Epithelial cell of esophagus (primary cell): ENCODE measurements at regions not wholly inside any gene's neighbourhood (a gene's known extent, or its start where the extent isn't known, plus 50 kb on each side); places are given as distances from the start of the nearest gene placed in this dataset.

Source experiments
- DNase-seq: peaks from one replicate; pipeline ENCODE4 v3.0.0; 2010; ENCODE audit warnings: low read depth
- H3K4me3 ChIP-seq: 2 replicates; pipeline ENCODE4 v1.5.1; 2011; ENCODE audit warnings: mild to moderate bottlenecking, low read length, control low read depth
- TF ChIP-seq, protein P1 (sequence below): IDR thresholded peaks from 2 replicates; pipeline ENCODE4 v1.5.1; 2011; ENCODE audit warnings: low read depth, mild to moderate bottlenecking, low read length, control low read depth, inconsistent platforms; ENCODE audit not compliant: insufficient read depth; ENCODE audit errors: missing control alignments

DNA sequence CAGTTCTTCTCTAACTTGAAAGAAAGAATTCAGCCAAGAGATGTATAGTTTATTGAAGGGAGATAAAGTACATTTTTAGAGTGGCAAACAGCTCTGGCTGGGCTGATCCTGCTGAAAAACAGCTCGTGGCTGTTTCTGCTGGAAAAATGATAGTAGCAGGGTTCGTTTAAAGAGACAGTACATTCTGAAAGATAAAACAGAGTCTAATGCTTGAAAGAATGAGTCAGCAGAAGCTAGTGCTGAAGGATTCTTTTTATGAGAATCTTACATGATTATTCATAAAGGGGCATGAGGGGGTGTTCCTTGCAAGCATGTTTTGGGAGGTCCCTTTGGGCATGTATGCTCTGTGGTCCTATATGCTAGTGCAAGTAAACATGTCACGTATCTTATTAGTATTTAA lies 790.0 kb downstream of the PCDH18 start:
- DNase-seq, result peak; percentile 4
- H3K4me3 ChIP-seq, result no peak overlapping the region
- TF ChIP-seq, protein P1, sequence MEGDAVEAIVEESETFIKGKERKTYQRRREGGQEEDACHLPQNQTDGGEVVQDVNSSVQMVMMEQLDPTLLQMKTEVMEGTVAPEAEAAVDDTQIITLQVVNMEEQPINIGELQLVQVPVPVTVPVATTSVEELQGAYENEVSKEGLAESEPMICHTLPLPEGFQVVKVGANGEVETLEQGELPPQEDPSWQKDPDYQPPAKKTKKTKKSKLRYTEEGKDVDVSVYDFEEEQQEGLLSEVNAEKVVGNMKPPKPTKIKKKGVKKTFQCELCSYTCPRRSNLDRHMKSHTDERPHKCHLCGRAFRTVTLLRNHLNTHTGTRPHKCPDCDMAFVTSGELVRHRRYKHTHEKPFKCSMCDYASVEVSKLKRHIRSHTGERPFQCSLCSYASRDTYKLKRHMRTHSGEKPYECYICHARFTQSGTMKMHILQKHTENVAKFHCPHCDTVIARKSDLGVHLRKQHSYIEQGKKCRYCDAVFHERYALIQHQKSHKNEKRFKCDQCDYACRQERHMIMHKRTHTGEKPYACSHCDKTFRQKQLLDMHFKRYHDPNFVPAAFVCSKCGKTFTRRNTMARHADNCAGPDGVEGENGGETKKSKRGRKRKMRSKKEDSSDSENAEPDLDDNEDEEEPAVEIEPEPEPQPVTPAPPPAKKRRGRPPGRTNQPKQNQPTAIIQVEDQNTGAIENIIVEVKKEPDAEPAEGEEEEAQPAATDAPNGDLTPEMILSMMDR, result no peak

DNA sequence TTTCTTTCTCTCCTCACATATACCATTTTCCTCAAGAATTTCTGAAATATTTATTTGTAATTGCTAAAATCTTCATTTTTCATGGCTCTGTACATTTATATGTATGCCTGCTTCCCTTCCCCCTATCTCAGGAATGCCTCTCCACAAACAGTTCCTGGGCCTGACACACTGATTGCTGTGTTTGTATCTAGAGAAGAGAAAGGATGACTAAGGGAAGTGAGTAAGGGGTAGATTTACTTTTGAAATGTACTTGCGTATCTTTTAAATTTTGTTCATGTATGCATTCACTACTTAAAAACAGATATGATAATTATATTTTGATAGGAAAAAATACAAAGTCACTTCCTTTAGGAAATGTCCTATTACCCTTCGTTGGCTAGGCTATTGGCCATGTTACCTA lies 790.8 kb downstream of the PCDH18 start:
- DNase-seq, result peak; percentile 62
- H3K4me3 ChIP-seq, result no peak overlapping the region
- TF ChIP-seq, protein P1, result no peak

DNA sequence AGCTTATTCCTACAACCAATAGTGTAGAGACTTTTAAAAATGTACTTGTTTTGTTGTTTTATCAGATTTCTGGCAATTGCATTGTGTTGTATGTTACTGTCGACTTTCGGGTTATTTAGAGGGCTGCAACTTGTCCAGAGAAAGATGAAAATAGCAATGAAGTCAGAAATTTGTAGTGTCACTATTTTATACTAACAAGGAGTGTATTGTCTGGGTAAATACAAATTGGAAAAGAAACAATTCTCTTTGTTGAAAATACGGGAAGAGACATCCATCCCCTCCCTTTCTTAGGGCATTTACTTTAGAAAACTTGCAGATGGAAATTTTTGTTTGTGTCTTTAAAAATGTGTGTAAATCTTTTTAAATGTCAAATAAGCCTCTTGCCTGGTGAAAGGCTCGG lies 792.0 kb downstream of the PCDH18 start:
- TF ChIP-seq, protein P1, result no peak
- DNase-seq, result no peak
- no peak overlapping the region for H3K4me3 ChIP-seq

DNA sequence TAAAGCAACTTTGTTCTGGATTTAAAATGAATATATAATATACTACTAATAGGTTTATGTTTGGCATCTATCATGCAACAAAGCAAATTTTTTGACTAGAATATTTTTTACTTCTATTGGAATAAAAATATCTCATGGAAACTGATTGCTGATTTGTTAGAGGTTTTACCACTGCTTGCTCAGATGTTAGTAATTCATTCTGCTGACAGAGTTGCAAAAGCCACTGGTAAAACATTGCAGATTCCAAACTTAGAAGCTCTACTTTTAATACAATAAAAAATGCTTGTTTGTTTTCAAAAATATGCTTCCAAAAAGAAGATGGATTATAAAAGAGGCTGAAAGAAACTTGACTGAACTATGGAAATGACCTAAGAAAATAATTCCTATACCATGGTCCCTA lies 795.2 kb downstream of the PCDH18 start:
- no peak for DNase-seq
- no peak overlapping the region for H3K4me3 ChIP-seq
- TF ChIP-seq, protein P1, result no peak

DNA sequence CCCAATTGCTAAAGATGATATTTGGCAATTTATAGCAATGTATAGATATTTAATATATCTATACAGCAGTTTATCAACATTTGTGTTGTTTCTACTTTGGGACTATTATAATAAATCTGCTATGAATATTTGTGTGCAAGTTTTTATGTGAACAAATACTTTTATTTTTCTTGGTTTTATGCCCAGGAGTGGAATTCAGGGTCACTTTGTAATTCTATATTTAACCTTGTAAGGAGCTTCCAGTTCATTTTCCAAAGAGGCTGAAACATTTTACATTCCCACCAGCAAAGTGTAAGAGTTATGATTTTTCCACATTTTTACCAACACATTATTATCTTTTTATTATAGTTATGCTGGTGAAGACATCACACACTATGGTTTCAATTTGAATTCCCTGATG lies 801.3 kb downstream of the PCDH18 start:
- DNase-seq, result no peak
- TF ChIP-seq, protein P1, result no peak
- no peak overlapping the region for H3K4me3 ChIP-seq

DNA sequence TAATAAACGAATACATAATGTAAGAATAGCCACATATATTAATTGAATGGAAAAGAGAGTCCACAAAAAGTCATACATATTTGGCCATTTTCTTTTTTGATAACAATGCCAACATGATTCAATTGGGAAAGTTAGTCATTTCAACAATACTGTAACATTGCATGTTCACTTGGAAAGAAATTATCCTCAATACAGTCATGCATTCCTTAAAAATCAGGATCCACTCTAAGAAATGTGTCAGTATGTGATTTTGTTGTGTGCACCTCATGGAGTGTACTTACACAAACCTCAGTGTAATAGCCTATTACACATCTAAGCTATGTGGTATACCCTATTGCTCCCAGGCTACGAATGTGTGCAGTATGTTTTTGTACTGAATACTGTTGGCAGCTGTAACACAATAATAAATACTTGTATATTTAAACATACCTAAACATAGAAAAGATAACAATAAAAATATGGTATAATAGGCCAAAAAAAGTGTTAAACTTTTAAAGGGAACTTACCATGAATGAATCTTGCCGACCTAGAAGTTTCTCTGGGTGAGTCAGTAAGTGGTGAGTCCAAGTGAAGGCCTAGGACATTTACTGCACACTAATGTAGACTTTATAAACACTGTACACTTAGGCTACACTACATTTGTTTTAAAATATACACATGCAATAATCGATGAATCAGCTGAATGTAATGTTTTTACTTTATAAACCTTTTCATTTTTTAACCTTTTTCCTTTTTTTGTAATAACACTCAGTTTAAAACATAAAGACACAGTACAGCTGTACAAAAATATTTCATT lies 806.8 kb downstream of the PCDH18 start:
- H3K4me3 ChIP-seq, result no peak overlapping the region
- DNase-seq, result peak; percentile 2
- TF ChIP-seq, protein P1, result no peak

DNA sequence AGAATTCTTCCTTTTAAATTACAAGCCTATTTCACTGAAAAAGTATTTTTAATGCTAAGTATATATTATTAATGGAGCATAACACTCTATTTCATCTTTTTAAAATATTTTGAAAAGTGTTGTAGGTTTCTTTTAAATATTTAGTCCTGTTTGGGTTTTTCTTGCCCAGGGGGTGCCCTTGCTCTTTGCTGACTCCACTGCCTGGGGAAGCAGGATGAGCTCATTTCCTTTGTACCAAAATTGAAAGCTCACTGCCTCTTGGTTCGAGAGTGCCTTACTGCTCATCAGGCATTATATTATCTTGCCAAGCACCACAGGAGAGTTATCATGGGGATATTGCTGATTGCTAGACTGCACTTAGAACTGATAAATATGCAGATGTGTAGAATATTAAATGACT lies 819.2 kb downstream of the PCDH18 start:
- H3K4me3 ChIP-seq, result no peak overlapping the region
- TF ChIP-seq, protein P1, result no peak
- DNase-seq, result peak; percentile 13
